ENCODE measurements at regions not wholly inside any gene's neighbourhood (a gene's known extent, or its start where the extent isn't known, plus 50 kb on each side); places are given as distances from the start of the nearest gene placed in this dataset.

DNA sequence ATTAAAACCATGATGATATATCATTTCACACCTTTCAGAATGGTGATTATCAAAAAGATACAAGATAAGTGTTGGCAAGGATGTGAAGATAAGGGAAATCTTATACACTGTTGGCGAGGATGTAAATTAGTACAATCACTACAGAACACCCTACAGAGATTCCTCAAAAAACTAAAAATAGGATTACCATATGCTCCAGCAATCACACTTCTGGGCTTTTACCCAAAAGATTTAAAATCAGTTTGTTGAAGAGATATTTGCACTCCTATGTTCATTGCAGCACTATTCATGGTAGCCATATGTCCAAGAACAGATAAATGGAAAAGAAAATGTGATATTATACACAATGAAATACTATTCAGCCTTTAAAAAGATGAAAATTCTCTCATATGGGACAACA is 240.4 kb downstream of the GABRG1 start:
- Histone ChIP-seq H3K4me1 (no peaks in the 10 kb centered on the region), H3K36me3 (no peaks in the 10 kb centered on the region), H3K9me3 (no peaks in the 10 kb centered on the region), H3K27ac (no peak overlapping the region), H3K4me3 (no peak overlapping the region), H3K27me3 (no peaks in the 10 kb centered on the region)
- intact Hi-C loops (cut with DNase I), result no loop called here
- no peak for TF ChIP-seq CTCF (IDR thresholded peaks at IDR 0.05)
- WGBS, 2 donors, result 40 to 60% methylated on average over 1 of the region's 1 CpG
- no peak for FAIRE-seq
- DNase-seq, result no peak
- ATAC-seq, result no peak

DNA sequence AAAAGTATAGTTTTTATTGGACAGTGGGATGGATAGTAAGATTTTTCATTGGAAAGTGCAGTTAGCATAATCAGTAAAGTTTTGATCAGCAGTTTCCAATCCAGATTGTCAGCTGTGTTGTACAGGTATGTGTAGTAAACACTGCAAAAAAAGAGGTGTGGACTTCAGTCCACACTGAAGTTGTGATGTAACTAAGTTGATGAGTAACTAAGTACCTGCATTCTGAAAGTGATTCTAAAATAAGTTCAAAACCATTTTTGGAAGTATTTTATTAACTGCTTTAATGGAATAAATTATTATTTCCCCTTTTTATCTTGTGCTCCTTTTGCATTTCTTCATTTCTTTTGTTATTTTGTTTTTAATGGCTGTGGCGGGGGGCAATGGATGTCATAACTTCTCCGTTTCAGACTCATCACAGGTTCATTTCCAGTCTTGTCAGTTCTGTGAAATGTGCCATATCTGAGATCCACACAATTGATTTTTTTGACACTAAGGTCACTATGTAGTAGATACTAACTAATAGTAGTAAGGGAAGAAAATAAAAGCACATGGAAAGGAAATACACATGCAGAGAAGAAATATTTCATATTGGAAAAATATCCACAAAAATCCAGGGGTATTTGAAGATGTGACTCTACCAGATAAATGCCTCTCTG is 247.5 kb downstream of the GABRG1 start:
- no peak overlapping the region for H3K4me3 ChIP-seq
- no peak for FAIRE-seq
- H3K36me3 ChIP-seq, result no peaks in the 10 kb centered on the region
- H3K27me3 ChIP-seq, result no peaks in the 10 kb centered on the region
- H3K9me3 ChIP-seq, result no peaks in the 10 kb centered on the region
- WGBS, 2 donors, result 43 to 48% methylated on average over 2 of the region's 2 CpGs
- TF ChIP-seq CTCF (IDR thresholded peaks at IDR 0.05), result no peak
- DNase-seq, result no peak
- H3K27ac ChIP-seq, result no peak overlapping the region
- no peaks in the 10 kb centered on the region for H3K4me1 ChIP-seq
- intact Hi-C loops (cut with DNase I), result no loop called here
- ATAC-seq, result no peak

- no peaks in the 10 kb centered on the region for H3K9me3 ChIP-seq
- intact Hi-C loops (cut with DNase I), result no loop called here
- DNase-seq (no peak), ATAC-seq (no peak), FAIRE-seq (no peak)
- H3K4me1 ChIP-seq, result no peaks in the 10 kb centered on the region
- H3K27me3 ChIP-seq, result no peaks in the 10 kb centered on the region
- H3K36me3 ChIP-seq, result no peaks in the 10 kb centered on the region
- no peak overlapping the region for H3K4me3 ChIP-seq
- no peak for TF ChIP-seq CTCF (IDR thresholded peaks at IDR 0.05)
- WGBS, 2 donors, result 29 to 36% methylated on average over 3 of the region's 3 CpGs
- H3K27ac ChIP-seq, result no peak overlapping the region
Measured at GRCh38 chr4:45869184-45869583, 254.7 kb downstream of the GABRG1 start.

GRCh38 chr4:45865781-45866180 is 258.1 kb downstream of the GABRG1 start:
- H3K4me1 ChIP-seq, result no peaks in the 10 kb centered on the region
- H3K36me3 ChIP-seq, result no peaks in the 10 kb centered on the region
- TF ChIP-seq CTCF (IDR thresholded peaks at IDR 0.05), result no peak
- ATAC-seq (no peak), DNase-seq (no peak), FAIRE-seq (no peak)
- no peak overlapping the region for H3K4me3 ChIP-seq
- WGBS, 2 donors, result 47 to 70% methylated on average over 2 of the region's 2 CpGs
- no peaks in the 10 kb centered on the region for H3K27me3 ChIP-seq
- H3K9me3 ChIP-seq, result no peaks in the 10 kb centered on the region
- H3K27ac ChIP-seq, result no peak overlapping the region
- intact Hi-C loops (cut with DNase I), result no loop called here

- H3K4me3 ChIP-seq, result no peak overlapping the region
- no peak for FAIRE-seq
- no peaks in the 10 kb centered on the region for H3K27me3 ChIP-seq
- no peaks in the 10 kb centered on the region for H3K4me1 ChIP-seq
- no peak for ATAC-seq
- 58 to 77% methylated on average over 2 of the region's 2 CpGs for WGBS, 2 donors
- H3K9me3 ChIP-seq, result no peaks in the 10 kb centered on the region
- intact Hi-C loops (cut with DNase I), result no loop called here
- no peak for TF ChIP-seq CTCF (IDR thresholded peaks at IDR 0.05)
- H3K36me3 ChIP-seq, result no peaks in the 10 kb centered on the region
- no peak for DNase-seq
- no peak overlapping the region for H3K27ac ChIP-seq
Measured at GRCh38 chr4:45855857-45856256, 268.0 kb downstream of the GABRG1 start.

Measured in pancreas (tissue), 10 donors.